Right lobe of liver (tissue), 6 donors: ENCODE measurements at regions not wholly inside any gene's neighbourhood (a gene's known extent, or its start where the extent isn't known, plus 50 kb on each side); places are given as distances from the start of the nearest gene placed in this dataset.

ENCODE experiments used
- ATAC-seq, 4 donors: fragments of 200-7000 bp; cut with Tn5 transposase; one replicate each; pipeline ENCODE4 v1.9.1; 2020; ENCODE audit warnings: mild to moderate bottlenecking in 4 of 4, moderate library complexity in 4 of 4
- DNase-seq, 3 donors: peaks; one replicate each; pipeline ENCODE4 v3.0.0-alpha.2; 2020
- H3K27ac ChIP-seq, 3 donors: fragments of 200-600 bp; one replicate each; pipeline ENCODE4 v1.8.0; 2022
- H3K27me3 ChIP-seq, 2 donors: fragments of 200-600 bp; one replicate each; pipeline ENCODE4 v1.8.0; 2022
- H3K36me3 ChIP-seq, 4 donors: fragments of 200-600 bp; sonication (generic) in 1 of 4; one replicate each; pipeline versions ENCODE4 v1.5.1 to v1.8.0; 2017 to 2022; ENCODE audit warnings: control low read depth in 1 of 4
- H3K4me1 ChIP-seq, 4 donors: fragments of 200-600 bp; sonication (generic) in 1 of 4; one replicate each; pipeline versions ENCODE4 v1.5.1 to v1.8.0; 2017 to 2022; ENCODE audit warnings: control low read depth in 1 of 4
- H3K4me3 ChIP-seq, 3 donors: fragments of 200-600 bp; one replicate each; pipeline ENCODE4 v1.8.0; 2022
- H3K9me3 ChIP-seq, 4 donors: fragments of 200-600 bp; sonication (generic) in 1 of 4; one replicate each; pipeline versions ENCODE4 v1.5.1 to v1.8.0; 2017 to 2022; ENCODE audit warnings: control low read depth in 1 of 4
- CTCF ChIP-seq, 4 donors: fragments of 200-600 bp in 3 of 4; fragments of 450-650 bp in 1 of 4; IDR thresholded peaks; one replicate each; pipeline versions ENCODE4 v1.5.1 to v1.8.0; 2016 to 2022; ENCODE audit warnings: antibody characterized with exemption in 4 of 4, mild to moderate bottlenecking in 2 of 4
- POLR2A ChIP-seq: fragments of 450-650 bp; IDR thresholded peaks from one replicate; pipeline ENCODE4 v1.6.1; 2017; ENCODE audit warnings: antibody characterized with exemption, mild to moderate bottlenecking
- WGBS: methylation state at CpG from one replicate; pipeline ENCODE4 v1.1.6; 2018; ENCODE audit warnings: low coverage, low lambda C conversion rate; ENCODE audit not compliant: insufficient coverage; ENCODE audit errors: missing lambda C conversion rate; 5-methylcytosine and 5-hydroxymethylcytosine counted together
- intact Hi-C, 2 donors: fragments of 100-400 bp; cut with DNase I; formaldehyde crosslinking; loops; one replicate each; pipeline versions ENCODE4 v1.11.2 to v1.14.1; 2022
- donor health status: DM: no; HTN: yes; CAD: no.
- donor health status: DM: no; HTN: no; CAD: no.
- donor health status: DM: no; HTN: no; CAD: no.
- donor health status: DM: no; HTN: yes; CAD: no.
- donor health status: DM: no; HTN: yes; CAD: no.

DNA sequence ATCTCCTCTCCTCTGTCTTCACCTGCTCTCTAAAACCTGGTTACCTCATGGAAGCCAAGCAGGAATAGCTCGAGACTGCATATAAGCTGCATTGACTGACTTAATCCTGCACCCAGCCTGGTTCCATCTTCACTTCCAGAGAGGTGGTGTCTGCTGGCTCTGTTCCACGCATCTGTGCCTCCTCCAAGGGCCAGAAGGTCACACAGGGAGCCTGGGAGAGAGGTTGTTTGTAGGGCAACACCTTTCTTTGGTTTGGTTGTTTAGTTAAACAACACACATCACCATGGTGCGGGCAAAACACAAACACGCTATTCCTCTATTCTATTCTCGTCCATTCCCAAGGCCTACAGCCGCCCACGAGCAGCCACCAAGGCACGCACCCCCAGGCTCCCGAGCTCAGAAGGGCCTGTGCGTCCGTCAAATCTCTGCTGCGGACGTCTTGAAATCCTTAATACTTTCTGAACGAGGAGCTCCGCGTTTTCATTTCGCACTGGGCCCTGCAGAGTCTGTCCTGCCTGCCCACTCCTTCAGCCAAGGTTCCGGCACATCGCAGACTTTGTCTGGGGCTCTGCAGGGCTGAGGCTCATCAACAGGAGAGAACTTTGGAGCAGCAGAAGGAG is 116.2 kb downstream of the RIPK4 start:
- Histone ChIP-seq H3K27me3 (no peaks in the 10 kb centered on the region), H3K9me3 (no peaks in the 10 kb centered on the region), H3K36me3 (no peaks in the 10 kb centered on the region), H3K27ac (no peak overlapping the region), H3K4me3 (no peak overlapping the region), H3K4me1 (peaks cover 0 to 5% (median 0%) of the 10 kb centered on the region in 4 donors)
- no peak for TF ChIP-seq CTCF (IDR thresholded peaks at IDR 0.05)
- TF ChIP-seq POLR2A, result no peak
- WGBS, result 71% methylated on average over 11 of the region's 19 CpGs
- DNase-seq, result no peak
- no peak for ATAC-seq
- intact Hi-C loops, result no loop called here

DNA sequence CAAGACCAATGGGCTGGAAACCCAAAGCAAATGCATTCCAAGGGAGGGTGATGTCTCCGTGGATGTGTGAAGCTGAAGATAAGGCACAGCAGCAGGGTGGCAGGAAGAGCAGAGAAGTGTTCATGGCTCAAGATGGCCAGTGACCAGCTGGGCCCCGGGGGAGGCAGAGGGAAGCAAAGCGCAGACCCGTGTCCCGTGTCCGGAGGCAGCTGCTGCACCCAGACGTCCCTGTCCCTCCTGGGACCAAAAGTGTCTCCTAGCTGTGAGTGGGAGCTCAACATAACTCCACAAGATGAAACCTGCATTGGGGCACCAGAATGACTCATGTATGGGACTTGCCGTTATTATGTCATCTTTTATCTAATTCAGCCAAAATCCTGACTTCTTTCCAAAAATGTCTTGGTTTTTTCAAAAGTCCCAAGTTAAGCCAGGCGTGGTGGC is 118.2 kb downstream of the RIPK4 start:
- Histone ChIP-seq H3K4me1 (peaks cover 0 to 2% (median 0%) of the 10 kb centered on the region in 4 donors), H3K9me3 (no peaks in the 10 kb centered on the region), H3K4me3 (no peak overlapping the region), H3K27ac (no peak overlapping the region), H3K36me3 (no peaks in the 10 kb centered on the region), H3K27me3 (no peaks in the 10 kb centered on the region)
- peak in 1 of 4 donors; percentile 41 for ATAC-seq
- no peak for DNase-seq
- intact Hi-C loops, result no loop called here
- 40% methylated on average over 4 of the region's 9 CpGs for WGBS
- TF ChIP-seq POLR2A, result no peak
- TF ChIP-seq CTCF (IDR thresholded peaks at IDR 0.05), result no peak

GRCh38 chr21:41647806-41648561 is 118.9 kb downstream of the RIPK4 start:
- Histone ChIP-seq H3K27me3 (no peaks in the 10 kb centered on the region), H3K36me3 (no peaks in the 10 kb centered on the region), H3K4me1 (no peaks in the 10 kb centered on the region), H3K4me3 (no peak overlapping the region), H3K9me3 (no peaks in the 10 kb centered on the region), H3K27ac (no peak overlapping the region)
- 71% methylated on average over 2 of the region's 9 CpGs for WGBS
- intact Hi-C loops, result no loop called here
- no peak for TF ChIP-seq POLR2A
- no peak for TF ChIP-seq CTCF (IDR thresholded peaks at IDR 0.05)
- DNase-seq (no peak), ATAC-seq (no peak)

DNA sequence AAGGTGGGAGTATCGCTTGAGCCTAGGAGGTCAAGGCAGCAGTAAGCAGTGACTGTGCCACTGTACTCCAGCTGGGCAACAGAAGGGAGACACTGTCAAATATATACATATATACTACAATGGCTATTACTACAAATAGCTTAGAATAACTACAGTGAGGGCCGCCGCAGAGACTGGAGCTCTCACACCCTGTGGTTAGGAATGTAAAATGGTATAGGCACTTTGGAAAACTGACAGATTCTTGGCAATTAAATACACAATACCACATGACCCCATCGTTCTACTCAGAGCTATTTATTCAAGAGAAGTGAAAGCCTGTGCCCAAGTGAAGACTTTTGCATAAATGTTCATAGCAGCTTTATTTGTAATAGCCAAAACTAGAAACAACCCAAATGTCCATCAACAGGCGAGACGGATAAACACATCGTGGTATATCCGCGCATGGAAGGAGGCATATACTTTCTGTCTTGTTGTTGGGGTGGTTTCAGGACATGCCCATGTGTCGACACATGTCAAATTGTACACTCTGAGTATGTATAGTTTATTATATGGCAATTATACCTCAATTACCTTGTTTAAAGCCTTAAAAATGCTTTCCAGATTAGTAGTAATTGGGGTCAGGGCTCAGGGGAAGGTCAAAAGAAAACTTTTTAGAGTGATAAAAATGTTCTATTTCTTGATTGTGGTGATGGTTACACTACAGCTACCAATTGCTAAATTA is 123.4 kb downstream of the RIPK4 start:
- H3K27ac ChIP-seq, result no peak overlapping the region
- no peak for ATAC-seq
- no peak overlapping the region for H3K4me3 ChIP-seq
- 88% methylated on average over 8 of the region's 10 CpGs for WGBS
- no peaks in the 10 kb centered on the region for H3K27me3 ChIP-seq
- H3K4me1 ChIP-seq, result no peaks in the 10 kb centered on the region
- no peaks in the 10 kb centered on the region for H3K36me3 ChIP-seq
- intact Hi-C loops, result no loop called here
- H3K9me3 ChIP-seq, result no peaks in the 10 kb centered on the region
- DNase-seq, result no peak
- TF ChIP-seq CTCF (IDR thresholded peaks at IDR 0.05), result no peak
- no peak for TF ChIP-seq POLR2A
